PC-3 (cell line): ENCODE measurements at regions not wholly inside any gene's neighbourhood (a gene's known extent, or its start where the extent isn't known, plus 50 kb on each side); places are given as distances from the start of the nearest gene placed in this dataset.

Experiments
- ATAC-seq: fragments of 200-7000 bp; cut with Tn5 transposase; 2 replicates; pipeline ENCODE4 v1.9.1; 2020; ENCODE audit warnings: mild to moderate bottlenecking, moderate library complexity
- BruUV-seq: library from RNA; stranded (reverse); fragments of 400-500 nt; replicated peaks from 2 replicates; lab custom pipeline; 2021; lab: Mats Ljungman, UMichigan
- CTCF ChIA-PET: fragments of 300-600 bp; sonication (Branson Sonifier 250); formaldehyde crosslinking; loops from one replicate; lab custom pipeline; 2022; ENCODE audit warnings: antibody characterized with exemption; lab: Charles Lee
- POLR2A ChIA-PET: fragments of 300-600 bp; sonication (Branson Sonifier 250); formaldehyde crosslinking; loops from one replicate; lab custom pipeline; 2022; ENCODE audit warnings: antibody characterized with exemption; ENCODE audit not compliant: unreplicated experiment; lab: Charles Lee
- DNase-seq: peaks from one replicate; pipeline ENCODE4 v3.0.0-alpha.2; 2015
- H2AFZ ChIP-seq: fragments of 300-600 bp; sonication (generic); 2 replicates; pipeline ENCODE4 v1.6.0; 2016; ENCODE audit warnings: antibody characterized with exemption, low read length
- H3F3A ChIP-seq: fragments of 300-600 bp; sonication (generic); one replicate; pipeline ENCODE4 v1.6.0; 2017; ENCODE audit warnings: antibody characterized with exemption, low read length, control low read depth, mild to moderate bottlenecking; ENCODE audit not compliant: unreplicated experiment
- H3K27ac ChIP-seq: fragments of 300-600 bp; sonication (generic); 2 replicates; pipeline ENCODE4 v1.5.1; 2016; ENCODE audit warnings: mild to moderate bottlenecking, low read length
- H3K27me3 ChIP-seq: fragments of 300-600 bp; sonication (generic); 2 replicates; pipeline ENCODE4 v1.6.1; 2016; ENCODE audit warnings: low read length, mixed read lengths
- H3K36me3 ChIP-seq: fragments of 300-600 bp; sonication (generic); 2 replicates; pipeline ENCODE4 v1.6.1; 2016; ENCODE audit warnings: low read depth, mixed run types, low read length, mixed read lengths
- H3K4me1 ChIP-seq: fragments of 300-600 bp; sonication (generic); 2 replicates; pipeline ENCODE4 v1.5.1; 2016; ENCODE audit warnings: low read length; ENCODE audit not compliant: insufficient read depth
- H3K4me2 ChIP-seq: fragments of 300-600 bp; sonication (generic); 2 replicates; pipeline ENCODE4 v1.6.0; 2016; ENCODE audit warnings: low read length
- H3K4me3 ChIP-seq: fragments of 300-600 bp; sonication (generic); 2 replicates; pipeline ENCODE4 v1.5.1; 2016; ENCODE audit warnings: mild to moderate bottlenecking, low read length, mixed read lengths
- H3K79me2 ChIP-seq: fragments of 300-600 bp; sonication (generic); 2 replicates; pipeline ENCODE4 v1.6.1; 2017; ENCODE audit warnings: low read length, mixed read lengths
- H3K9ac ChIP-seq: fragments of 300-600 bp; sonication (generic); 2 replicates; pipeline ENCODE4 v1.6.0; 2016; ENCODE audit warnings: mild to moderate bottlenecking, low read length
- H3K9me2 ChIP-seq: fragments of 300-600 bp; sonication (generic); replicated peaks from 2 replicates; pipeline ENCODE4 v1.6.1; 2016; ENCODE audit warnings: mixed run types, low read length, mixed read lengths
- H3K9me3 ChIP-seq: fragments of 300-600 bp; sonication (generic); 2 replicates; pipeline ENCODE4 v1.6.1; 2016; ENCODE audit warnings: low read length, mixed read lengths
- H4K20me1 ChIP-seq: fragments of 300-600 bp; sonication (generic); 2 replicates; pipeline ENCODE4 v1.6.1; 2016; ENCODE audit warnings: low read length, mixed read lengths
- EZH2 ChIP-seq: fragments of 300-600 bp; sonication (generic); IDR thresholded peaks from one replicate; pipeline ENCODE4 v1.6.1; 2017; ENCODE audit warnings: antibody characterized with exemption, mild to moderate bottlenecking, low read length; ENCODE audit not compliant: unreplicated experiment
- EZH2phosphoT487 ChIP-seq: fragments of 300-600 bp; sonication (generic); IDR thresholded peaks from 2 replicates; pipeline ENCODE4 v1.6.1; 2018; ENCODE audit warnings: mild to moderate bottlenecking, antibody characterized with exemption, low read length, borderline replicate concordance
- intact Hi-C: fragments of 100-400 bp; cut with micrococcal nuclease; formaldehyde crosslinking; loops from 2 replicates; pipeline ENCODE4 v1.9.0; 2023
- TF ChIP-seq, protein P1 (sequence below): fragments of 300-600 bp; sonication (generic); conservative IDR thresholded peaks from 2 replicates; pipeline ENCODE4 v1.5.1; 2017; ENCODE audit warnings: antibody characterized with exemption, low read depth, mild to moderate bottlenecking, low read length

DNA sequence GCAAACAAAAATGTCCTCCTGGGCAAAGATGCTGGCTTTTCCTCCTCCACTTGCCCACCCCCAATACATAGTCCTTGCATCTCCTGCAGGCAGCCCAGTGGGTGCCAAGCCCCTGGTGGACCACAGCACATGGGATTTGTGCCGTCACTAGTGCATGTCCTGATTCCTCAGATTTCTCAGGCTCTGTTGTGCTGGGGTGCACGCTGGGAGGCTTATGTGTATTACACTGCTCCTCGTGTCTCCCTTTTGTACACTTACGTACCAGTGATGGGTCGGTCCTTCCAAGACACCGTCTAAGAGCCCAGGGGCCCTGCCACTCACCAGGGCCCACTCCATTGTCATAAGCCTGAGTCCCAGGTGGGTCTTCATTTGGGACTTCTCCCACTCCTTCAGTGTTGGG lies 70.1 kb downstream of the PLXNA1 start:
- Histone ChIP-seq H3K4me3 (no peak overlapping the region), H3K36me3 (no peaks in the 10 kb centered on the region), H4K20me1 (no peaks in the 10 kb centered on the region), H2AFZ (no peak overlapping the region), H3K27ac (no peak overlapping the region), H3K9me2 (no peaks in the 10 kb centered on the region), H3K79me2 (no peaks in the 10 kb centered on the region), H3F3A (no peaks in the 10 kb centered on the region), H3K4me1 (no peaks in the 10 kb centered on the region), H3K4me2 (no peak overlapping the region), H3K9me3 (no peaks in the 10 kb centered on the region), H3K27me3 (no peaks in the 10 kb centered on the region), H3K9ac (no peak overlapping the region)
- TF ChIP-seq, protein P1, sequence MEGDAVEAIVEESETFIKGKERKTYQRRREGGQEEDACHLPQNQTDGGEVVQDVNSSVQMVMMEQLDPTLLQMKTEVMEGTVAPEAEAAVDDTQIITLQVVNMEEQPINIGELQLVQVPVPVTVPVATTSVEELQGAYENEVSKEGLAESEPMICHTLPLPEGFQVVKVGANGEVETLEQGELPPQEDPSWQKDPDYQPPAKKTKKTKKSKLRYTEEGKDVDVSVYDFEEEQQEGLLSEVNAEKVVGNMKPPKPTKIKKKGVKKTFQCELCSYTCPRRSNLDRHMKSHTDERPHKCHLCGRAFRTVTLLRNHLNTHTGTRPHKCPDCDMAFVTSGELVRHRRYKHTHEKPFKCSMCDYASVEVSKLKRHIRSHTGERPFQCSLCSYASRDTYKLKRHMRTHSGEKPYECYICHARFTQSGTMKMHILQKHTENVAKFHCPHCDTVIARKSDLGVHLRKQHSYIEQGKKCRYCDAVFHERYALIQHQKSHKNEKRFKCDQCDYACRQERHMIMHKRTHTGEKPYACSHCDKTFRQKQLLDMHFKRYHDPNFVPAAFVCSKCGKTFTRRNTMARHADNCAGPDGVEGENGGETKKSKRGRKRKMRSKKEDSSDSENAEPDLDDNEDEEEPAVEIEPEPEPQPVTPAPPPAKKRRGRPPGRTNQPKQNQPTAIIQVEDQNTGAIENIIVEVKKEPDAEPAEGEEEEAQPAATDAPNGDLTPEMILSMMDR, result no peak
- TF ChIP-seq EZH2 (no peak), EZH2phosphoT487 (no peak)
- no peak for DNase-seq
- intact Hi-C loops, result no loop called here
- ATAC-seq, result no peak
- ChIA-PET POLR2A (no interaction called here), CTCF (no interaction called here)
- no TSS peak for BruUV-seq

DNA sequence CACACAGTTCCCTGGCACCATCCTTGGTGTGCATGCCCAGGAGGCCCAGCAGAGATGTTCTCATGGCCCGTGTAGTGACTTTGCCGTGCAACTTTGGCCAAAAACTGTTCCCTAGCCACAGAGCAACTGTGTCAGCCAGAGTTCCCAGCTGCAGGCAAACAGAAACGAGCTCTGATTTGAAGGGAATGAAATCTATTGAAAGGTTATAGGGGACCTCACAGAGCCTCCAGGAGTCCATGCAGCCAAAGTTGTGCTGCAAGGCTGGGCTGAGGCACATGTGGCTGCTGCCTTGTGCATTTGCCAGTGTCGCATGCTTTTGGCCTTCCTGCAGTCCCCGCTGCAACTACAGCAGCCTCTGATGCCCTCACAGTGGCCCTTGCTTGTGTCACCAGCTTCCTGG lies 70.5 kb downstream of the PLXNA1 start:
- BruUV-seq, result no TSS peak
- no peaks in the 10 kb centered on the region for H4K20me1 ChIP-seq
- no peak for DNase-seq

DNA sequence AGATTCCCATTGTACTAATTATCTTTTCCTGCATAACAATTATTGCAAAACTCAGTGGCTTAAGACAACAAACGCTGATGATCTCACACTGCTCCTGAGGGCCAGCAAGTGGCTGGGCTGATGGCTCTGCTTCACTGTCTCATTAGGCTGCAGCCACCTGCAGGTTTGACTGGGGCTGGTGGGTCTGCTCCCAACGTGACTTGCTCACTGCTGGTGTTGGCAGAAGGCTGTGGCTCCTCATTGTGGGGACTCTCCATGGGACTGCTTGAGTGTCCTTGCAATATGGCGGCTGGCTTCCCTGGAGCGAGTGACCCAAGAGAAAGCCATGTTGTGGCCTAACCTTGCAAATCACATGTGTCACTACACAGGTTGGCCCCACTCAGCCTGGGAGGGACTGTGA lies 71.1 kb downstream of the PLXNA1 start:
- Histone ChIP-seq H3K9ac (no peak overlapping the region), H3K27me3 (no peaks in the 10 kb centered on the region), H3K27ac (no peak overlapping the region), H3F3A (no peaks in the 10 kb centered on the region), H3K9me3 (no peaks in the 10 kb centered on the region), H3K36me3 (no peaks in the 10 kb centered on the region), H3K79me2 (no peaks in the 10 kb centered on the region), H3K4me1 (no peaks in the 10 kb centered on the region), H3K9me2 (no peaks in the 10 kb centered on the region), H3K4me3 (no peak overlapping the region), H3K4me2 (no peak overlapping the region), H2AFZ (no peak overlapping the region), H4K20me1 (no peaks in the 10 kb centered on the region)
- BruUV-seq, result no TSS peak
- ChIA-PET POLR2A (no interaction called here), CTCF (no interaction called here)
- no peak for TF ChIP-seq EZH2phosphoT487
- TF ChIP-seq, protein P1, result no peak
- intact Hi-C loops, result no loop called here
- no peak for DNase-seq
- no peak for ATAC-seq

More for the DNA sequence above, 70.5 kb downstream of the PLXNA1 start:
- H3K4me1 ChIP-seq, result no peaks in the 10 kb centered on the region
- H3K4me2 ChIP-seq, result no peak overlapping the region
- H3F3A ChIP-seq, result no peaks in the 10 kb centered on the region
- H3K36me3 ChIP-seq, result no peaks in the 10 kb centered on the region
- no peak for TF ChIP-seq EZH2phosphoT487
- no peak for TF ChIP-seq EZH2
- TF ChIP-seq, protein P1, result no peak
- intact Hi-C loops, result no loop called here
- no peaks in the 10 kb centered on the region for H3K9me2 ChIP-seq
- H3K9ac ChIP-seq, result no peak overlapping the region
- H3K27me3 ChIP-seq, result no peaks in the 10 kb centered on the region
- no peak overlapping the region for H3K4me3 ChIP-seq
- no peak for ATAC-seq
- ChIA-PET CTCF (no interaction called here), POLR2A (no interaction called here)
- no peak overlapping the region for H2AFZ ChIP-seq
- H3K79me2 ChIP-seq, result no peaks in the 10 kb centered on the region
- no peaks in the 10 kb centered on the region for H3K9me3 ChIP-seq
- no peak overlapping the region for H3K27ac ChIP-seq
